ENCODE measurements at regions not wholly inside any gene's neighbourhood (a gene's known extent, or its start where the extent isn't known, plus 50 kb on each side); places are given as distances from the start of the nearest gene placed in this dataset.

DNA sequence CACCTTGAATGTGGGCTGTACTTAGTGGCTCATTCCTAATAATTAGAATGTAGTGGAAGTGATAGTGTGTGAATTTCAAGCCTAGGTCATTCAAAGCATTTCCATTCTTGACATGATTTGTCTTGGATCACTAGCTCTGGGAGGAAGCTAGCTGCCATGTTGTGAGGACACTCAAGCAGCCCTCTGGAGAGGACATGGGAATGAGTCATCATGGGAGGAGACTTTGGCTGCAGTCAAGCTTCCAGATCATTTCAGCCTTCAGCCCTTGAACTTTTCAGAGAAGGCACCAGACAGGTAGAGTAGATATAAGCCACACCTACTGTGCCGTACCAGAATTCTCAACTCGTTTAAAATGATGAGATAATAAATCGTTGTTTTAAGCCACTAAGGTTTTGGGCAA, 506.9 kb downstream of the ZNF608 start:
- TF ChIP-seq, protein P1, sequence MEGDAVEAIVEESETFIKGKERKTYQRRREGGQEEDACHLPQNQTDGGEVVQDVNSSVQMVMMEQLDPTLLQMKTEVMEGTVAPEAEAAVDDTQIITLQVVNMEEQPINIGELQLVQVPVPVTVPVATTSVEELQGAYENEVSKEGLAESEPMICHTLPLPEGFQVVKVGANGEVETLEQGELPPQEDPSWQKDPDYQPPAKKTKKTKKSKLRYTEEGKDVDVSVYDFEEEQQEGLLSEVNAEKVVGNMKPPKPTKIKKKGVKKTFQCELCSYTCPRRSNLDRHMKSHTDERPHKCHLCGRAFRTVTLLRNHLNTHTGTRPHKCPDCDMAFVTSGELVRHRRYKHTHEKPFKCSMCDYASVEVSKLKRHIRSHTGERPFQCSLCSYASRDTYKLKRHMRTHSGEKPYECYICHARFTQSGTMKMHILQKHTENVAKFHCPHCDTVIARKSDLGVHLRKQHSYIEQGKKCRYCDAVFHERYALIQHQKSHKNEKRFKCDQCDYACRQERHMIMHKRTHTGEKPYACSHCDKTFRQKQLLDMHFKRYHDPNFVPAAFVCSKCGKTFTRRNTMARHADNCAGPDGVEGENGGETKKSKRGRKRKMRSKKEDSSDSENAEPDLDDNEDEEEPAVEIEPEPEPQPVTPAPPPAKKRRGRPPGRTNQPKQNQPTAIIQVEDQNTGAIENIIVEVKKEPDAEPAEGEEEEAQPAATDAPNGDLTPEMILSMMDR (IDR thresholded peaks at IDR 0.05 in 4 of 5, conservative IDR thresholded peaks at IDR 0.05 in 1 of 5), result no peak
- TF ChIP-seq POLR2A (IDR thresholded peaks at IDR 0.05), result no peak

All from gastrocnemius medialis (tissue), 4 donors.